Gastrocnemius medialis (tissue), 4 donors: ENCODE measurements at regions not wholly inside any gene's neighbourhood (a gene's known extent, or its start where the extent isn't known, plus 50 kb on each side); places are given as distances from the start of the nearest gene placed in this dataset.

ENCODE experiments used
- POLR2A ChIP-seq, 2 donors: fragments of 450-650 bp; IDR thresholded peaks; one replicate each; pipeline ENCODE4 v1.6.1; 2017; ENCODE audit warnings: antibody characterized with exemption in 2 of 2, mild to moderate bottlenecking in 2 of 2, moderate library complexity in 2 of 2
- TF ChIP-seq, protein P1 (sequence below), 5 experiments: fragments of 450-650 bp in 3 of 5; fragments of 200-600 bp in 2 of 5; sonication (generic) in 2 of 5; IDR thresholded peaks in 4 of 5; conservative IDR thresholded peaks in 1 of 5; 1 replicate in 4 of 5; 2 replicates in 1 of 5; pipeline ENCODE4 v1.5.1; 2016 to 2019; ENCODE audit warnings: antibody characterized with exemption in 5 of 5, mild to moderate bottlenecking in 3 of 5, moderate library complexity in 3 of 5

DNA sequence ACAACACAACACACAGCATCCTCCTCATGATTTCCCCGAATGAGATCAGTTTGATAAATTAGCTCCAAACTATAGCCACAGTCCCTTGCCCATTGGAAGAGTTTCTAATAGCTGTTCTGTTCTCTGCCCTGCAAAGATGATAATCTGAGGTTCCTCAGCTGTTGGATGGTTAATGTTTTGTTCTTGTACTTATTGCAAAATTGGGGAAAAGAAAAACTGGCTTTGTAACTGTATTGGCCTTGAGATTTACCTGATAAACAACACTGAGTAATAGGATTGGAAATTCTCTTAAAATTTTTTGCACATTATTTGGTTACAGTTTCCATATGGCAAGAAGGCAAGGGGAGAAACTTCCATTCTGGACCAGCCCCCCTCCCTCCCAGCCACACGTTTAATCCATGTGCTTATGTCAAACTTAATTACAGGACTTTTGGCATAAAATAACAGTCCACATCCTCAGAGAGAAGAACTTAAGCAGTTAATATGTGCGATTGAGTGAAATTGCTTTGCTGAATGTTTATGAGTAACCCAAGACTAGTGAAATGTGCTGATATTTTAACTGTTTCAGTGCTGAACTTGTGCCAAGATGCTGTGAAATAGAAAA is 119.1 kb upstream of the ZFHX3 start:
- TF ChIP-seq, protein P1, sequence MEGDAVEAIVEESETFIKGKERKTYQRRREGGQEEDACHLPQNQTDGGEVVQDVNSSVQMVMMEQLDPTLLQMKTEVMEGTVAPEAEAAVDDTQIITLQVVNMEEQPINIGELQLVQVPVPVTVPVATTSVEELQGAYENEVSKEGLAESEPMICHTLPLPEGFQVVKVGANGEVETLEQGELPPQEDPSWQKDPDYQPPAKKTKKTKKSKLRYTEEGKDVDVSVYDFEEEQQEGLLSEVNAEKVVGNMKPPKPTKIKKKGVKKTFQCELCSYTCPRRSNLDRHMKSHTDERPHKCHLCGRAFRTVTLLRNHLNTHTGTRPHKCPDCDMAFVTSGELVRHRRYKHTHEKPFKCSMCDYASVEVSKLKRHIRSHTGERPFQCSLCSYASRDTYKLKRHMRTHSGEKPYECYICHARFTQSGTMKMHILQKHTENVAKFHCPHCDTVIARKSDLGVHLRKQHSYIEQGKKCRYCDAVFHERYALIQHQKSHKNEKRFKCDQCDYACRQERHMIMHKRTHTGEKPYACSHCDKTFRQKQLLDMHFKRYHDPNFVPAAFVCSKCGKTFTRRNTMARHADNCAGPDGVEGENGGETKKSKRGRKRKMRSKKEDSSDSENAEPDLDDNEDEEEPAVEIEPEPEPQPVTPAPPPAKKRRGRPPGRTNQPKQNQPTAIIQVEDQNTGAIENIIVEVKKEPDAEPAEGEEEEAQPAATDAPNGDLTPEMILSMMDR (IDR thresholded peaks at IDR 0.05 in 4 of 5, conservative IDR thresholded peaks at IDR 0.05 in 1 of 5), result no peak
- TF ChIP-seq POLR2A (IDR thresholded peaks at IDR 0.05), result no peak
